Activated CD4-positive, alpha-beta memory T cell treated with anti-CD3 and anti-CD28 coated beads, Interleukin-2, amount 10 ng/mL, durations not matched to agents 7 days and 5 days (primary cell): ENCODE measurements at regions not wholly inside any gene's neighbourhood (a gene's known extent, or its start where the extent isn't known, plus 50 kb on each side); places are given as distances from the start of the nearest gene placed in this dataset.
"Not testable (repeated sequence)": the region's sequence is repeated elsewhere in the genome, so short reads cannot be mapped to it uniquely, and the experiment has no call there.

Experiments used
- CTCF ChIA-PET: fragments of 350-600 bp; sonication (Branson Sonifier 250); formaldehyde crosslinking; loops from one replicate; lab custom pipeline; 2021; ENCODE audit warnings: antibody characterized with exemption, inconsistent platforms; lab: Charles Lee
- POLR2A ChIA-PET: fragments of 350-600 bp; sonication (Branson Sonifier 250); formaldehyde crosslinking; loops from one replicate; lab custom pipeline; 2021; ENCODE audit warnings: antibody characterized with exemption; lab: Charles Lee
- DNase-seq: peaks from one replicate; pipeline ENCODE4 v3.0.0-alpha.2; 2020
- H3K27ac Mint-ChIP-seq: one replicate; pipeline ENCODE4 v1.8.0; 2021; ENCODE audit warnings: mild to moderate bottlenecking, mixed read lengths
- H3K27me3 Mint-ChIP-seq: one replicate; pipeline ENCODE4 v1.8.0; 2021; ENCODE audit warnings: mixed read lengths
- H3K36me3 Mint-ChIP-seq: one replicate; pipeline ENCODE4 v1.8.0; 2021; ENCODE audit warnings: low read depth, mixed read lengths
- H3K4me1 Mint-ChIP-seq: one replicate; pipeline ENCODE4 v1.8.0; 2021; ENCODE audit warnings: mixed read lengths
- H3K4me3 Mint-ChIP-seq: one replicate; pipeline ENCODE4 v1.8.0; 2021; ENCODE audit warnings: mild to moderate bottlenecking, mixed read lengths
- H3K9me3 Mint-ChIP-seq: one replicate; pipeline ENCODE4 v1.8.0; 2021; ENCODE audit warnings: mixed read lengths

DNA sequence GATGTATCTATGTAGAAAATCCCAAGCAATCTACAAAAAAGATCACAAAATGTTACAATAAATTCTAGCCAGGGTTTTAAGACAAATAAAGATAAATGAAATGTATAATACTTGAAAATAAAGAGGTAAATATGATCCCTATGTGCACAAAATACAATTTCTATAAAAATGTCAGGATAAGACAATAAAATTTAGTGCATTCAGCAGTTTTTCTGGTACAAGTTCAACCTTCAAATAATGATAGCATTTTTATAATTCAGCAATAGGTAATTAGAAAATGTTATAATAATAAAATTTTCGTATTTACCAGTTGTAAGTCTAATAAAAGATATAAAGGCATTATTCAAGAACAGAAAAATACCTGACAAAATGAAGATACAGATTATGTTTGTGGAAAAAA lies 726.8 kb upstream of the FAT3 start:
- Mint-ChIP-seq H3K4me1 (no peaks in the 10 kb centered on the region), H3K27me3 (no peaks in the 10 kb centered on the region), H3K36me3 (no peaks in the 10 kb centered on the region), H3K27ac (no peak overlapping the region), H3K4me3 (no peak overlapping the region), H3K9me3 (no peaks in the 10 kb centered on the region)
- POLR2A ChIA-PET = no interaction called here
- DNase-seq = no peak
- CTCF ChIA-PET = no interaction called here

DNA sequence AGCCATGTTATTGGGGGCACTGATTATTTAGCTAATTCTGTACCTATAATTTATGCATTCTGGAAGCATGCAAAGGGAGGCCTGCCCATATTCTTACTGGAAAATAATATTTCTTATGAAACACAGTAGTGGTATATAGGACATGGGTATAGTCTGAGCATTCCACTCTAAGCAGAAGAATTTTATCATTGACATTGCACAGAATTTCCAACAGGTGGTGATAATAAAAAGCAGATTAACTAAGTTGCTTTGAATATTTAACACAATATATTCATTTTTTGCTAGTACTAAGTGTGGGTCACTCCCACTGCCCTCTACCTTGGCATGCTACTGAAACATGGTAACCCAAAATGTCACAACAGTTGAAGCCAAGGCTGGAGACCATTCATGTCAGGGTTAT lies 728.8 kb upstream of the FAT3 start:
- Mint-ChIP-seq H3K9me3 (peaks cover 4% of the 10 kb centered on the region), H3K27me3 (no peaks in the 10 kb centered on the region), H3K4me1 (no peaks in the 10 kb centered on the region), H3K36me3 (no peaks in the 10 kb centered on the region), H3K4me3 (no peak overlapping the region), H3K27ac (no peak overlapping the region)
- POLR2A ChIA-PET = no interaction called here
- DNase-seq = no peak
- CTCF ChIA-PET = no interaction called here

DNA sequence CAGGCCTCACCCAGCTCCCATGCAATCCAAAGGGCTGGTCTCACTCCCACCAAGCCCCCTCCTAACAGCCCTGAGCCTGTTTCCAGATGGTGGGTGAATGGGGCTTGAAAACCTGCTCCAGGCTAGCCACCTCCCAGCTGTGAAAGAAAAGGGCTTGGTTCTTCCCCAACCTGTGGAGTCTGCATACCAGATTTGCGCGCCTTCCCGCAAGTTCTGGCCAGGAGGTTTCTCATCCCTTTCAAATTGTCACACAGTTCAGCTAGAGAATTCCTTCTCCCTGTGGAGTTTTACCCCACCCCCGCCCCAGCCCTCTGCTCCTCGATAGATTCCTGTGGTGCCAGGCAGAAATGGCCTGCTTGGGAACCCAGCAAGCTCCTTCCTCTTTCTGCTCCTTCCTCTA lies 734.6 kb upstream of the FAT3 start:
- peaks cover 32% of the 10 kb centered on the region for H3K9me3 Mint-ChIP-seq
- no peak overlapping the region for H3K4me3 Mint-ChIP-seq
- H3K36me3 Mint-ChIP-seq = no peaks in the 10 kb centered on the region
- H3K27me3 Mint-ChIP-seq = no peaks in the 10 kb centered on the region
- CTCF ChIA-PET = no interaction called here
- DNase-seq = no peak
- no peaks in the 10 kb centered on the region for H3K4me1 Mint-ChIP-seq
- POLR2A ChIA-PET = no interaction called here
- H3K27ac Mint-ChIP-seq = no peak overlapping the region

DNA sequence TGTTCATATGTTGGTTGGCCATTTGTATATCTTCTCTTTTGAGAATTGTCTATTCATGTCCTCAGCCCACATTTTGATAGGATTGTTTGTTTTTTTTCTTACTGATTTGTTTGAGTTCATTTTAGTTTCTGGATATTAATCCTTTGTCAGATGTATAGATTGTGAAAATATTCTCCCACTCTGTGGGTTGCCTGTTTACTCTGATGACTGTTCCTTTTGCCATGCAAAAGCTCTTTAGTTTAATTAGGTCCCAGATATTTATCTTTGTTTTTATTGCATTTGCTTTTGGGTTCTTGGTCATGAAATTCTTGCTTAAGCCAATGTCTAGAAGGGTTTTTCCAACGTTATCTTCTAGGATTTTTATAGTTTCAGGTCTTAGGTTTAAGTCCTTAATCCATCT lies 740.7 kb upstream of the FAT3 start:
- POLR2A ChIA-PET, H3K27me3 Mint-ChIP-seq, H3K27ac Mint-ChIP-seq, H3K36me3 Mint-ChIP-seq, H3K4me1 Mint-ChIP-seq, H3K4me3 Mint-ChIP-seq, CTCF ChIA-PET, DNase-seq: not testable (repeated sequence)
- H3K9me3 Mint-ChIP-seq = peaks cover 33% of the 10 kb centered on the region

DNA sequence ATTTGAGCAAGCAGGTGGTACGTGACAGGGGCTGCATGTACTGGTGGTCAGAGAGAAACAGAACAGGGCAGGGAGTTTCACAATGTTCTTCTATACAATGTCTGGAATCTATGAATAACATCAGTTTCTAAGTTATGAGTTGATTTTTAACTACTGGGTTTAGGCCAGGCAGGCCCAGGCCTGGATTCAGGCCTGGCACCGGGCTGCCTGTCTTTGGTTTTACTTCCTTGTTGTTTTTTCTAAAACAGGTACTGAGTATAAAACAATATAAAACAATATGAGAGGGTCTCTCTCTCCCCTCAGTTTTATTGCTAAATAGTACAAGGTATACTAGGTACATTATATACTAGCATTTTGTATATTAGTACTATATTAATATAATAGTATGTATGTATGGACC lies 742.7 kb upstream of the FAT3 start:
- H3K27me3 Mint-ChIP-seq, H3K36me3 Mint-ChIP-seq, CTCF ChIA-PET, H3K27ac Mint-ChIP-seq, H3K4me3 Mint-ChIP-seq, DNase-seq, POLR2A ChIA-PET, H3K4me1 Mint-ChIP-seq: not testable (repeated sequence)
- H3K9me3 Mint-ChIP-seq = peaks cover 34% of the 10 kb centered on the region

DNA sequence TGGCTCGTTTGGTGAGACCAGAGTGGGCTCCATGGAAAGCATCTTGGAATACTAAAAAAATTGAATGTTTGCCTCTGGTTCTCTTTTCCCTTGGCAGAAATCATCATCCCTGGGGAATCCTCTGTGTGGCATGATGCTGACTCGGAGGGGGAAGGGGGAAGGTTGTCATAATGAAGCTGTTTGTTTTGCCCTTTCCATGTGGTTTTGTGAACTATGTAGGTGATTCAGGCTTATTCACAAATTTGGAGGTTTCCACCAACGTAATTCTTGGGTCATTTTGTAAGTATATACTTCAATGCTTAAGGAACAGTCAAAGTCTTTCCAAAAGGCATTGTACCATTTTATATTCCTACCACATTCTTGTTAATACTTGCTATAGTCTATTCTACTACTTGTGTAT lies 754.0 kb upstream of the FAT3 start:
- no peak for DNase-seq
- H3K27me3 Mint-ChIP-seq = no peaks in the 10 kb centered on the region
- H3K4me3 Mint-ChIP-seq = no peak overlapping the region
- H3K9me3 Mint-ChIP-seq = peaks cover 8% of the 10 kb centered on the region
- POLR2A ChIA-PET = no interaction called here
- no peak overlapping the region for H3K27ac Mint-ChIP-seq
- CTCF ChIA-PET = no interaction called here
- H3K36me3 Mint-ChIP-seq = no peaks in the 10 kb centered on the region
- H3K4me1 Mint-ChIP-seq = no peaks in the 10 kb centered on the region

DNA sequence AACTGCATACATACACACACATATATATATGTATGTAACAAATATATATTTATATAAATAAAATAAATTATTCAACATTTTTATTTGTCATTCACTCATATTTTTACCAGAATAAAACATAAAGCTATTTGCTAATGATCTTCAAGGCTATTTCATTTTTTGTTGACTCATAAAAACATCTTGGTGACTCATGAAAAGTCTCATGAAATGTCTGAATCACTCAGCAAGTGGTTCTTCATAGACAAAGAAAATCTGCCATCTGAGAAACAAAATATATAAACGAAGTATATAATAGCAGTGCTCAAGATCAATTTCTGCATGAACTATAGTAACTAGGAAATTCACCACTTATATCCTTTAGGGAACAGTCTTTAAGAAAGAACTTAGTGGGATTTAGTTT lies 764.8 kb upstream of the FAT3 start:
- H3K9me3 Mint-ChIP-seq = peaks cover 7% of the 10 kb centered on the region
- ChIA-PET POLR2A (no interaction called here), CTCF (no interaction called here)
- no peak overlapping the region for H3K27ac Mint-ChIP-seq
- H3K36me3 Mint-ChIP-seq = no peaks in the 10 kb centered on the region
- DNase-seq = no peak
- H3K4me3 Mint-ChIP-seq = no peak overlapping the region
- no peaks in the 10 kb centered on the region for H3K27me3 Mint-ChIP-seq
- no peaks in the 10 kb centered on the region for H3K4me1 Mint-ChIP-seq

DNA sequence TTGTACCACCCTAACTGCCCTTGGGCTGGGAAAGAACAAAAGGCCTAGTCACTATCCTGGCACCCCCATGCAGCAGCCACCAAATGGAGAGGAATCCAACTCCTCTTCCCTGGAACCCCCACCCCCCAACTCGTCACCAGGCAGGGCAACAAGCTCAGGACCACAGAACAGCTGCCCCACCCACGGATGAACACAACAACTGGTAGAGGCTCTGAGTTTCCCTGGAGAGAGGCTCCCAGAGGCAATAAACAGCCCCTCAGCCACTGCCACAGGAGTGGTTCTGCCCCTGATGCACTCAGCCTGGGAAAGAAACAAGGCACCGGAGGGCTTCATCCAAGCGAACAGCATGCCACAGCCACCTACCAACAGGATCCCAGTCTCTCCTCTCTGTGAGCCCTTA lies 778.4 kb upstream of the FAT3 start:
- H3K4me3 Mint-ChIP-seq = no peak overlapping the region
- POLR2A ChIA-PET = no interaction called here
- H3K27me3 Mint-ChIP-seq = no peaks in the 10 kb centered on the region
- H3K27ac Mint-ChIP-seq = no peak overlapping the region
- CTCF ChIA-PET = no interaction called here
- peaks cover 5% of the 10 kb centered on the region for H3K9me3 Mint-ChIP-seq
- DNase-seq = no peak
- no peaks in the 10 kb centered on the region for H3K4me1 Mint-ChIP-seq
- no peaks in the 10 kb centered on the region for H3K36me3 Mint-ChIP-seq

DNA sequence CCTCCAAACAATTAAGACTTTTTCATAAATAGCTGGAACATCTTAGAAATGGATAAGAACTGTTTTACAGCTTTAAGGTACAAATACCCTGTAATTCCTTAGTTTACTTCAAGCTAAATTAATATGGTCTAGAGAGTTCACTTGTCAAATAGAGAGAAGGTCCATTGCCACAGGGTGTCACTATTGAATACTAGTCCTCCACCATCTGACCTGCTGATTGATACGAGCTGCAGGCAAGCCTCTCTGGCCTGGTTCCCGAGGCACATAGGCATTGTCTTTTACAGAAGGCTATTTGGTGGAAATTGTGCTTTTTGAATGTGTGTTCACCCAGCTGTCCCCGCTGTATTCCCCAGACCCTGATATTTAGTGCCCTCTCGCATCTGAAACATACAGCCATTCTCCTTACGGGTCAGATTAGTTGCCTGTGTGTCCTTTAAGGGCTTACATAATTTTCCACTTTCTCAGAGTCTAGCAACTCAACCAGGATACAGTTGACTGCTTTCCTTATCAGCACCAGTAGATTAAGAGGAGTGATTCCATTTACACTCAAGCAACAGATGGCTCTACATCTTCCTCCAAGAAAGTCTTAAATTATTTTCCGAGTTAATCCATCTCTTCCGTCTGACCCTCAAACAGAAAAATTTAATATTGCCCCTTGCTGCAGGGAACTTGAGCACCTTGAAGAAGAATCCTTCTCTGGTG lies 788.8 kb upstream of the FAT3 start:
- POLR2A ChIA-PET = no interaction called here
- no peaks in the 10 kb centered on the region for H3K27me3 Mint-ChIP-seq
- H3K9me3 Mint-ChIP-seq = peaks cover 16% of the 10 kb centered on the region
- H3K27ac Mint-ChIP-seq = no peak overlapping the region
- CTCF ChIA-PET = no interaction called here
- no peaks in the 10 kb centered on the region for H3K4me1 Mint-ChIP-seq
- H3K4me3 Mint-ChIP-seq = no peak overlapping the region
- no peaks in the 10 kb centered on the region for H3K36me3 Mint-ChIP-seq
- no peak for DNase-seq

DNA sequence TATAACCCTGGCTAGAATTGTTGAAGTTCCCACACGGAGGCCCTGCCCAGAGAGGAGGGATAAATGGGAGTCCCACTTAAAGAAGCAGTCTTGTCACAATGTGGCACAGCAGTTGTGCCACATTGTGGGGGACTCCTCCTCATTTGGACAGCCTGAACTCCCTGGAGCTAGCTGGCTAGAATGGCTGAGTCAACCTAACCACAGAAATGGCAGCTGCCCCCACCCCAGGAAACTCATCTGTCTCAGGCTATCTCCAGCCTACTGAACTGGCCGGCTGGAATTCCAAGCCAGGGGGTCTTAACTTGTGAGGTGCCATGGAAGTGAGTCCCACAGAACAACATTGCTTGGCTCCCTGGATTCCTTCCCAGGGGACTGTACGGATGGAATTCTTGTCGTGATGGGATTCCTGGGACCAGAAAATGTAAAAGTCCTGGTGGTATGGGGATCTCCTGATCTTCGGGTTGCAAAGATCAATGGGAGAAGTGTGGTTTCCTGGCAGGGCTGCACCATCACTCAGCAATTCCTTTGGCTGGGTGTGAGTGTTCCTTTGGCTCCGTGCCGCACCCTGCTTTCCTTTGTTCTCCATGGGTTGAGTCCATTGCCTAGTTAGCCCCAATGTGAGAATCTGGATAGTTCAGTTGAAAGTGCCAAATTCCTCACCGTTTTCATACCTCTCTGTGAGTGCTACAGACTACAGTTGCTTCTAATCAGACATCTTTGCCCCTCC lies 791.2 kb upstream of the FAT3 start:
- CTCF ChIA-PET = no interaction called here
- DNase-seq = no peak
- H3K4me1 Mint-ChIP-seq = no peaks in the 10 kb centered on the region
- H3K9me3 Mint-ChIP-seq = peaks cover 12% of the 10 kb centered on the region
- no peaks in the 10 kb centered on the region for H3K36me3 Mint-ChIP-seq
- no peak overlapping the region for H3K27ac Mint-ChIP-seq
- no peaks in the 10 kb centered on the region for H3K27me3 Mint-ChIP-seq
- no peak overlapping the region for H3K4me3 Mint-ChIP-seq
- POLR2A ChIA-PET = no interaction called here

DNA sequence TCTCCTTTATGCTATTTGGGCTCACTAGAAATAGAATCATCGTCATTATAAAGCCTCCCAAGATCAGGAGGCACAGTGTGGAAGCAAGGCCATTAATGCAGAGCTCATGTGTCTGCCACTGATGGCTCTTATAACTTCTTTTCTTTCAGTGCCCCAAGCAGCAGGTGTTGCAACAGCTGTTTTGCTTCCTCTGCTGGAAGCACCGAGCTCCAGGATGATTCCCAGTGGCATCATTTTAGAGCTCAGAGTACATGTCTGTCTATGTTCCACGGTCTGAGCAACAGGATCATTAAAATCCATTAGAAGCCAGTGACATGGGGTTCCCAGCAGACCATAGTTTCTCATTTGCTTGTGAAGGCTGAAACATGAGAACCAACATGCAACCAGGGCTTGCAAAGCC lies 803.0 kb upstream of the FAT3 start:
- POLR2A ChIA-PET = no interaction called here
- peaks cover 7% of the 10 kb centered on the region for H3K9me3 Mint-ChIP-seq

DNA sequence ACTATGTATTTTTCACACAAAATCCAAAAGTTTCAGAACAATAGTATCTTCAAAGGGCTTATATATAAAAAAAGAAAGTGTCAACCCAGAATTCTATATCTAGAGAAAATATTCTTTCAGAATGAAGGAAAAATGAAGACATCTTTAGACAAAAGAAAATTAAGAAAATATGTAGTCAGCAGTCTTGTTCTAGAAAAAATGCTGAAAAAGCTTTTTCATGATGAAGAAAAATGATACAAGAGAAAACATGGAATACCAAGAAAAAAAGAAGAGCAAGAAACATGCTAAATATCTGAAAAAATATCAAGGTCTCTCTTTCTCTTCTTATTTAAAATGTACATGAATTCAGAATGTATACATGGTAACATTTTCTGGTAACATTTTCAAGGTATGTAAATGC lies 816.8 kb upstream of the FAT3 start:
- no peaks in the 10 kb centered on the region for H3K4me1 Mint-ChIP-seq
- CTCF ChIA-PET = no interaction called here
- no peaks in the 10 kb centered on the region for H3K36me3 Mint-ChIP-seq
- DNase-seq = no peak
- no peak overlapping the region for H3K27ac Mint-ChIP-seq
- no peak overlapping the region for H3K4me3 Mint-ChIP-seq
- POLR2A ChIA-PET = no interaction called here
- peaks cover 3% of the 10 kb centered on the region for H3K9me3 Mint-ChIP-seq
- H3K27me3 Mint-ChIP-seq = no peaks in the 10 kb centered on the region

More for the DNA sequence above, 803.0 kb upstream of the FAT3 start:
- CTCF ChIA-PET = no interaction called here
- H3K4me3 Mint-ChIP-seq = no peak overlapping the region
- no peaks in the 10 kb centered on the region for H3K27me3 Mint-ChIP-seq
- H3K36me3 Mint-ChIP-seq = no peaks in the 10 kb centered on the region
- DNase-seq = no peak
- no peak overlapping the region for H3K27ac Mint-ChIP-seq
- H3K4me1 Mint-ChIP-seq = no peaks in the 10 kb centered on the region

DNA sequence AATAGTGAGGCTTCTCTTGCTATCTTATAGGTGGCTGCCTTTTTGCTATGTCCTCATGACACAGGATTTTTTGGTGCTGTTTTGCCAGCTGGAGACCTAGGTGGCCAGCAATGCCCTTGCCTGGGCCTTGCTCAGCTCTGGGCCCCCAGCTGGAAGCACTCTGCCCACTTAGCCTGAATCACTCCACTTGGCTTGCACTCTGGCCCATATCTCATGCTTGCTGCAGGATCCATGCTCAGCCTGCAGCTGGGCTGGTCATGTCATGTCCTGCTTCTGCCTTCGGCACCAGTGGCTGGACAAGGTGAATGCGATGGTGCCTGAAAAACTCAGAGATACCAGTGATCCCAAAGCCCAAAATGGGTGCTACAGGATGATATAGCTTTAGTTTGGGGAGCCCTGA lies 818.6 kb upstream of the FAT3 start:
- Mint-ChIP-seq H3K36me3 (no peaks in the 10 kb centered on the region), H3K9me3 (peaks cover 6% of the 10 kb centered on the region), H3K4me3 (no peak overlapping the region), H3K27ac (no peak overlapping the region), H3K27me3 (no peaks in the 10 kb centered on the region), H3K4me1 (no peaks in the 10 kb centered on the region)
- no peak for DNase-seq
- ChIA-PET POLR2A (no interaction called here), CTCF (no interaction called here)

DNA sequence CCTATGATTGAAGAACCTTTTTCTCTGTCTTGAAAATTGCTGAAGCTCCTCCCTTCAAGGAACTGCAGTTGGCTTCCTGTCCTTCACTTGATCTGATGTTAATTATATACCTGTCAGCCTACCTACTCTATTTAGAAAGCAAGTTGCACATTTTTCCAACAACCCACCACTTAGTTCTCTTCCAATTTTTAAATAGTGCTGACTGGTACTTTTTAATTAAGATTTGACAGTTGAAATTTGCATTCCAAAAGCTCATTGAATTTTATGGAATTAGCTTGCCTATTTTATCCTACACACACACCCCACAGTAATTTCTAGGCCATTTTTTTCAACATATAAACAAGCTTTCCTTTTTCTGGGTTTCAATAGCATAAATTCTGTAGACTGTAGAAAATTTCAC lies 820.3 kb upstream of the FAT3 start:
- DNase-seq = no peak
- no peak overlapping the region for H3K27ac Mint-ChIP-seq
- no peak overlapping the region for H3K4me3 Mint-ChIP-seq
- no peaks in the 10 kb centered on the region for H3K27me3 Mint-ChIP-seq
- H3K36me3 Mint-ChIP-seq = no peaks in the 10 kb centered on the region
- peaks cover 7% of the 10 kb centered on the region for H3K9me3 Mint-ChIP-seq
- ChIA-PET CTCF (no interaction called here), POLR2A (no interaction called here)
- no peaks in the 10 kb centered on the region for H3K4me1 Mint-ChIP-seq
